Subcutaneous abdominal adipose tissue (tissue), 5 donors: ENCODE measurements at regions not wholly inside any gene's neighbourhood (a gene's known extent, or its start where the extent isn't known, plus 50 kb on each side); places are given as distances from the start of the nearest gene placed in this dataset.

Experiments
- H3K27ac ChIP-seq: one replicate; pipeline ENCODE4 v1.7.0; 2013; ENCODE audit warnings: low read depth, mild to moderate bottlenecking, inconsistent platforms, low read length, moderate library complexity
- H3K27me3 ChIP-seq, 5 donors: one replicate each; pipeline ENCODE4 v1.7.0; 2013; ENCODE audit warnings: low read length in 5 of 5, inconsistent platforms in 1 of 5; ENCODE audit not compliant: control insufficient read depth in 5 of 5, insufficient read depth in 4 of 5
- H3K36me3 ChIP-seq, 5 donors: one replicate each; pipeline ENCODE4 v1.7.0; 2013; ENCODE audit warnings: low read length in 5 of 5; ENCODE audit not compliant: control insufficient read depth in 5 of 5, insufficient read depth in 5 of 5
- H3K4me1 ChIP-seq, 5 donors: one replicate each; pipeline ENCODE4 v1.7.0; 2013; ENCODE audit warnings: low read length in 5 of 5, mild to moderate bottlenecking in 3 of 5, moderate library complexity in 1 of 5; ENCODE audit not compliant: control insufficient read depth in 5 of 5, insufficient read depth in 5 of 5
- H3K4me3 ChIP-seq, 5 donors: one replicate each; pipeline ENCODE4 v1.7.0; 2013; ENCODE audit warnings: low read length in 5 of 5, low read depth in 1 of 5
- H3K9ac ChIP-seq, 5 donors: one replicate each; pipeline ENCODE4 v1.7.0; 2013; ENCODE audit warnings: low read length in 5 of 5, mild to moderate bottlenecking in 4 of 5, moderate library complexity in 3 of 5
- H3K9me3 ChIP-seq, 5 donors: one replicate each; pipeline ENCODE4 v1.7.0; 2013; ENCODE audit warnings: low read length in 5 of 5; ENCODE audit not compliant: control insufficient read depth in 5 of 5
- donor health status: healthy.
- donor health status: healthy.
- donor health status: healthy.
- donor health status: healthy.
- donor health status: healthy.

DNA sequence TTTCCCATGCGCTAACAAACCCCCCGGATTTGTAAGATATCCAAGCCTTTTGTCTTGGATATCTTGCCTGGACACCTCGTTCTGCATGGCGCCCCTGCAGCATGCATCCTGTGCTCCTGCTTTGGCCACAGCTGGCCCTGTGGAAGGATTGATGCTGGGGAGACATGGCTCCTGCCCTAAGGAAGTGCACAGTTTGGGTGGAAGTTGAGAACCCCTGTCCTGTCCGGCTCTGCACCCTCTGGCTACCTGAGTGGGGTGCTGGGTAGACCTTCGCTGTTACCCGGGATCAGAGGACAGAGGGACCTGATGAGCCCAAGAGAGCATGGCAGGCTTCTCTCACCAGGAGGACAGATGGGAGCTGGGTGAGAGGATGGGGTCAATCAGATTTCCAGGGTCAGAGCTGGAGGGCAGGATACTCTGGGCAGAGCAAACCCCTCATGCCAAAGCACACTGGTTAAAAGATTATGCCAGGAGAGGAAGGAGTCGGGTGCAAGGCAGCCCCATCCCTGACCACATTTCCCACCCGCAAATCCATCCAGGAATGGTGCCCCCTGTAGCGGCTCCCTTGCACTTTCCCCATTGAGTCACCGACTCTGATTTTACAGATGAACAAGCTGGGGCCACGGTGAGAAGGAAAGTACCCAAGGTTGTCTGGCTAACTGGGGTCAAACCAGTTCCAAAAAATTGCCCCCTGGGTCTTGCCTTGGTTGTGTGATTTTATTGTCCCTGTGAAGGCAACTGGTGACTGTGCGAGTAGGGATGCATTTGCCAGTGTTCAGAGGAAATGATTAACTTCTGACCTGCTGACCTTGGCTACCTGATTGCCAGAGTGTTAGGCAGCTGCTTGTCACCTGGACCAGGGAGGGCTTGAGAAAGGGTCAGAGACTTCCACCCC lies 290.1 kb upstream of the ZMIZ1 start:
- Histone ChIP-seq H3K9ac (no peak overlapping the region), H3K27me3 (no peaks in the 10 kb centered on the region), H3K9me3 (peaks cover 0 to 4% (median 0%) of the 10 kb centered on the region in 5 donors), H3K36me3 (no peaks in the 10 kb centered on the region), H3K4me3 (no peak overlapping the region), H3K4me1 (peaks cover 3 to 34% (median 33%) of the 10 kb centered on the region in 5 donors), H3K27ac (no peak overlapping the region)

DNA sequence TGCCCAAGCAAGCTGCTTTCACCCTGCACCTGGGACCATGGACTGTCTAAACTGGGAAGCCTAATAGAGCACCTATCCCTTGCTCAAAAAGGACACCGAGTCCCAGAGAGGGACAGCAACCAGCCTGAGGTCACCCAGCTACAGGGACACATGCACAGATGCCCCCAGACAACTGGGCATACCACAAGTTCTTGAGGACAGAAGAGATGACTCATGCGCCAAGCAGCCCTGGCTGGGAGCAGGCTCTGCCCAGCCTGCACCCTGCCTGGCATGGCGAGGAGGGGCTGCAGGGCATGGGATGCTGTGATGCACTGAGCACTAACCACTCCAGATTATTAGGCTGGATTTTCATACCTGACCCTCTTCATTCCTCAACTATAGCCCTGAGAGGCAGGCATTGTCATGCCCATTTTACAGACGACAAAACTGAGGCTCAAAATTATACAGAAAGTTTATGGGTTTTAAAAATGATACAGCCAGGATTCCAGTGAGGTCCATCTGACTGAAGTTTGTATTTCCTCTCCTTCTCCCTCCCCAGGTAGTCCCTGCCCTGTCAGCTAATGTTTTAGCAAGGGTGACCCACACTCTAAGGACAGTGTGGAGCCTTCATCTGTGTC lies 289.3 kb upstream of the ZMIZ1 start:
- no peaks in the 10 kb centered on the region for H3K36me3 ChIP-seq
- no peaks in the 10 kb centered on the region for H3K27me3 ChIP-seq
- H3K9me3 ChIP-seq = peaks cover 0 to 4% (median 0%) of the 10 kb centered on the region in 5 donors
- H3K9ac ChIP-seq = no peak overlapping the region
- peaks cover 3 to 39% (median 35%) of the 10 kb centered on the region in 5 donors for H3K4me1 ChIP-seq
- no peak overlapping the region for H3K27ac ChIP-seq
- H3K4me3 ChIP-seq = no peak overlapping the region

DNA sequence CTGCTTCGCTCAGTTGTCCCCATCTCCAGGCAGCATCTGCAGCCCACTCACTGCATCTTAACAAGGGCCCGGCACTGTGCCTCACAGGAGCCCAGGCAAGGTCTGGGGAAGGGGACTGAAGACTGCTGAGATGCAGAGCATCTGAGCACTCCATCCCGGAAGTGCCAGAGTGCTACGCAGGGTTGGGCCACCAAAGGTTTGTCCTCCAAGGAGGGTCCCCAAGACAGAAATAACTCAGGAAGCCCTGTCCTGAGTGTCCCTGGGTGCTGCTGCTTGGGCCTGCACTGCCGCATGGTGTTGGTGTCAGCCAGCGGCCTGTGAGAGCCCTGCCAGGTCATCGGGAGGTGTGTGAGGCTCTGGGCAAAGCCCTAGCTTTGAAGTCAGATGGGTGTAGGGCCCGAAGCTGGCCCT lies 288.2 kb upstream of the ZMIZ1 start:
- peaks cover 0 to 37% (median 30%) of the 10 kb centered on the region in 5 donors for H3K4me1 ChIP-seq
- H3K36me3 ChIP-seq = no peaks in the 10 kb centered on the region
- no peak overlapping the region for H3K27ac ChIP-seq
- H3K27me3 ChIP-seq = no peaks in the 10 kb centered on the region
- H3K9ac ChIP-seq = no peak overlapping the region
- H3K9me3 ChIP-seq = peaks cover 0 to 4% (median 0%) of the 10 kb centered on the region in 5 donors
- no peak overlapping the region for H3K4me3 ChIP-seq

DNA sequence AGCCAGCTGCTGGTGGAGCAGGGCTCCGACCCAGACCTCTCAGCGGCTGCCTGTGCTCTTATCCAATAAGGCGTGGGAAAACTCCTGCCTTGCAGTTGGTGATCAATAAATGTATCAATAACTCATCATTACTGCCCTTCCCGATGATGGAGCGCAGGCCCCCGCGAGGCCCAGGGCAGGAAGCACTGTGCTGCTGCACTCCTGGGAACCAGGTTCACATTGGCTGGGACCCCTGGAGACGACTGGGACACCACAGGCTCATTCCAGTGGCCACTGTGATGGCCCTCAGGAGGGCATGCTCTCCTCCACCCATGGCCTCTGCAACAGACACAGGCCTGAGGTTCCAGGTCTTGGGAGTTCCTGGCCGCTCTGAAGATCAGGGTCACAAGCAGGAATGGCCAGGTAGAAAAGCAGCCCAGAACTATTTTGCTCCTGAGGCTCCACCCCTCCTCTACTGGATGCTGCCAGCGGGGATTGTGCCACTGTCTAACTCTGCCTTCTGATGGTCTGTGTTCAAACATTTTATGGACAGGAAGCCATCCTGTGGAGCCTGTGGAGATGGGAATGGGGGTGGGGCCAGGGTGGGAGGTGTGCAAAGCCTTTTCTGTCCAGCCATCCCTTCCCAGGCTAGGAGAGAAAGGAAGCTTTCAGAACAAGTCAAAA lies 287.4 kb upstream of the ZMIZ1 start:
- H3K36me3 ChIP-seq = no peaks in the 10 kb centered on the region
- H3K27me3 ChIP-seq = no peaks in the 10 kb centered on the region
- peaks cover 0 to 4% (median 0%) of the 10 kb centered on the region in 5 donors for H3K9me3 ChIP-seq
- no peak overlapping the region for H3K27ac ChIP-seq
- H3K9ac ChIP-seq = no peak overlapping the region
- H3K4me3 ChIP-seq = no peak overlapping the region
- peaks cover 0 to 31% (median 24%) of the 10 kb centered on the region in 5 donors for H3K4me1 ChIP-seq

DNA sequence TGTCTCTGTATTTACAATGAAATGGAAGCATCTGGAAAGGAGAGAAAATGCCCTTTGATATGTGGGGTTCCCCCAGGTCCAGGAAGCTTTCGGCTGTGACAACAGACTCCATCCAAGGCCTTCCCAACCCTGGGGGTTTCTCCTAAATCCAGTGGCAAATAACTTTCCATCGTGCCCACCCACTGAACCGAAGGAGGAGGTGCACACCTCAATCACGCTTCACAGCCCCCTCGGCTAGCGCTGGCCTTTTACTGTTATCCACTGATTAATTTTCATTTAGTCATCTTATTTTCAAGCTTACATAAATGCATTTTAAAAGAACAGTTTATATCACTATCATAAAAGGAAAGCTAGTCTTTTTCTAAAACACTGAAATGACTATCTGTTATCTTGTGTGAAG lies 286.8 kb upstream of the ZMIZ1 start:
- no peak overlapping the region for H3K27ac ChIP-seq
- H3K4me1 ChIP-seq = peaks cover 0 to 28% (median 22%) of the 10 kb centered on the region in 5 donors
- no peaks in the 10 kb centered on the region for H3K36me3 ChIP-seq
- no peak overlapping the region for H3K9ac ChIP-seq
- H3K27me3 ChIP-seq = no peaks in the 10 kb centered on the region
- H3K9me3 ChIP-seq = peaks cover 0 to 4% (median 0%) of the 10 kb centered on the region in 5 donors
- no peak overlapping the region for H3K4me3 ChIP-seq

DNA sequence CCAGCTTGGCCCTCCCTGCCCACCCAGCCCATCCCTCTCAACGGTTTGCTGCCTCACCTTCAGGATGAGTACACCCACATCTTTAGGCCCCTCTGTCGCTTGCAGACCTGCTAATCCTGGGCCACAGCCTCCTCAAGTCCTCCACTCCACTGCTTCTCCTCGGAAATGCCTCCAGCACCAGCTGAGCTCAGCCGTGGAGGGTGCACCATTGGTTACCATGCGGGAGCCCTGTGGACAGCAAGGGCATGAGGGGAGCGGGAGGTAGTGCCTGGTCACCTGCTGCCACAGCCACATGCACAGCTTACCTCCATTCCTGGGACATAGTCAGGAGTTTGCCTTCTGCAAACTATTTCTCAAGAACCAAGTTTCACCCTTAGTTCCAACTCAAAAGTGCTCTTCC lies 286.3 kb upstream of the ZMIZ1 start:
- H3K4me1 ChIP-seq = peaks cover 0 to 25% (median 18%) of the 10 kb centered on the region in 5 donors
- H3K9me3 ChIP-seq = peaks cover 0 to 4% (median 0%) of the 10 kb centered on the region in 5 donors

DNA sequence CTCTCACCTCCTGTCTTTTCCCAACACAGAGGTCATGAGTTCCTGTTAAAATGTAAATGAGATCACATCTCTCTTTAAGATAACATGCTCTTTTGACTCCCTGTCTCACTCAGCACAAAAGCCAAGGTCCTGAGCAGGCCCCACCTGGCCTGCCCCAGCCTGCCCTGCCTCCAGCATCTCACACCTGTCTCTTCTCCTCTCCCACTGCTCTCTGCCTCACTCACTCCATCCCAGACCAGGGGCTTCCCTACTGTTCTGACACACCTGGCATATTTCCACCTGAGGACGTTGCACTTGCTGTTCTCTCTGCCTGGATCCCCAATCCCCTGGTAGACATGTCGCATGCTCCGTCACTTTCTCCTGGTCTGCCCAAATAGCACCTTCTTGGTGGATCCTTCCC lies 285.0 kb upstream of the ZMIZ1 start:
- H3K27me3 ChIP-seq = no peaks in the 10 kb centered on the region
- peaks cover 0 to 4% (median 0%) of the 10 kb centered on the region in 5 donors for H3K9me3 ChIP-seq

More for the DNA sequence above, 286.3 kb upstream of the ZMIZ1 start:
- no peaks in the 10 kb centered on the region for H3K27me3 ChIP-seq
- H3K27ac ChIP-seq = no peak overlapping the region
- no peak overlapping the region for H3K9ac ChIP-seq
- H3K4me3 ChIP-seq = no peak overlapping the region
- H3K36me3 ChIP-seq = no peaks in the 10 kb centered on the region

DNA sequence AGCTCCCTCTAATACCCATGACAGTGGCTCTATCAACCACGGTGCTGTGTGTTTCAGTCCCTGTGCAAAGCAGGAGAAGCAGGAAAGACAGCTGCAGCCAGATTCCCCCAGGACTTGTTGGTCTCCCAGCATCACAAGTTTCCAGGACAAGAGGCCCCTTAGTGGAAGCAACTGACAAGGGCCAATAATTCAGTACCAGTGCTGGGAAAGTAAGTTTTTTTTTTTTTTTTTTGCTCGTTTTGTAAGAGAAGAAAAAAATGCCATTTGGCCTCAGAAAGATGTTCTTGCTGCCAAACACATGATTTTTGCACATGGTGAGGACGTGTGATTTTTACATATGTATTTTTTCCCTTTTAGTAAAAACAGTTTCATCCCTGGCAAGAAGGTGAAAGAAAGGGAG lies 284.2 kb upstream of the ZMIZ1 start:
- Histone ChIP-seq H3K4me3 (no peak overlapping the region), H3K9me3 (peaks cover 0 to 4% (median 0%) of the 10 kb centered on the region in 5 donors), H3K4me1 (peaks cover 0 to 18% (median 10%) of the 10 kb centered on the region in 5 donors), H3K9ac (no peak overlapping the region), H3K27ac (no peak overlapping the region), H3K36me3 (no peaks in the 10 kb centered on the region), H3K27me3 (no peaks in the 10 kb centered on the region)

More for the DNA sequence above, 285.0 kb upstream of the ZMIZ1 start:
- Histone ChIP-seq H3K4me1 (peaks cover 0 to 18% (median 10%) of the 10 kb centered on the region in 5 donors), H3K36me3 (no peaks in the 10 kb centered on the region), H3K4me3 (no peak overlapping the region), H3K27ac (no peak overlapping the region), H3K9ac (no peak overlapping the region)

DNA sequence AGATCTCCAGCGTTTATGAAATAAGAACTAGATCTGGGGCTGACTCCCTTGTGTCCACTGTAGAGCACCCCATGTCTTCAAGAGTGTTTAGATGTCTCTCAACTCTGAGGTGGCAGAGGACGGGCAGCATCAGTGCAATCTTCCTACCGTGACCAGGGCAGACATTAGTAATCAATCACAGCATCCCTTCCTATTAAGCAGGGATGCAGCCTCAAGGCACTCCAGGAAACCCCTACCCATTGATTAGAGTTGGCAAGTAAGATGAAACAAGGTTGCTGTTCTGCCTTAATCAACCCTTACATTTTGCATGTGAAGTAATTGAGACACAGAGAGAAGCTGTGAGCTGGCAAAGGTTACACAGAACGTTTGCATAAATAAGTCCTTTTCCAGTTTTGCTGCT lies 283.7 kb upstream of the ZMIZ1 start:
- no peak overlapping the region for H3K9ac ChIP-seq
- no peaks in the 10 kb centered on the region for H3K27me3 ChIP-seq
- peaks cover 0 to 4% (median 0%) of the 10 kb centered on the region in 5 donors for H3K9me3 ChIP-seq
- no peaks in the 10 kb centered on the region for H3K36me3 ChIP-seq
- no peak overlapping the region for H3K27ac ChIP-seq
- H3K4me3 ChIP-seq = no peak overlapping the region
- peaks cover 0 to 18% (median 10%) of the 10 kb centered on the region in 5 donors for H3K4me1 ChIP-seq
